ENCODE measurements at regions not wholly inside any gene's neighbourhood (a gene's known extent, or its start where the extent isn't known, plus 50 kb on each side); places are given as distances from the start of the nearest gene placed in this dataset.

DNA sequence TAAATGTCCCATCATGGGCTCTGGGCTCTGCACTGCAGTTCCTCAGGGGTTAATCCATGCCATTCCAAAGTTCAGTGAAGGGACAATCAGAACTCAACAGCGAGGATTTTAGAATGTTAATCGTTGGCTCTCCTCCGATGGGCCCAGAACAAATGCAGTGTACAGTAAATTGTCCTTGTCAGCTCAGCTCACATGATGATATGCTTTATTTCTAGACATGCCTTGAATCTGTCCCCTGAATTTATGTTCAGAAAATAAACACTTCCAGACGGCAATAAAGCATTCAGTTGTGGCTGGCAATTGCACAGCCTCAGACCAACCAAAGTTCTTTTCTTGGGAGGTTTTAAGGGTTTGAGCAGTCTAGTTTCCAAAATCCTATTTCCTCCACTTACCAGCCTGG is 981.2 kb downstream of the BCL11A start:
- DNase-seq (ENCODE audit: low read depth), result no peak

DNA sequence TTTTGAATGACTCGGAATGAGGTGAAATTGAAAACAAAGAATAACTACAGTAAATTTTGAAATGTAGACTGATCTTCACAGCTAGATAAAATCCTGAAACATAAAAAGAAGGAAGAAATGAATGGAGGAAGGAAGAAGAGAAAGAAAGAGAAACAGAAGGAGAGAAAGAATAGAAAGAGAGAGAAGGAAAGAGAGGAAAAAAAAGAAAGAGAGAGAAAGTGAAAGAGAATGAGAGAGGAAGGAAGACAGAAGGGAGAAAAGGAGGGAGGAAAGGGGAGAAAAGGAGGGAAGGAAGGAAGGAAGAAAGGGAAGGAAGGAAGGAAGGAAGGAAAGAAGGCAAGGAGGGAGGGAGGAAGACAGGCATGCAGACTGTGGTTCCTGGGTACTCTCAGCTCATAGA is 982.6 kb downstream of the BCL11A start:
- no peak for DNase-seq (ENCODE audit: low read depth)
- H3K4me3 ChIP-seq (ENCODE audit: low read length), result no peak overlapping the region
- TF ChIP-seq, protein P1, sequence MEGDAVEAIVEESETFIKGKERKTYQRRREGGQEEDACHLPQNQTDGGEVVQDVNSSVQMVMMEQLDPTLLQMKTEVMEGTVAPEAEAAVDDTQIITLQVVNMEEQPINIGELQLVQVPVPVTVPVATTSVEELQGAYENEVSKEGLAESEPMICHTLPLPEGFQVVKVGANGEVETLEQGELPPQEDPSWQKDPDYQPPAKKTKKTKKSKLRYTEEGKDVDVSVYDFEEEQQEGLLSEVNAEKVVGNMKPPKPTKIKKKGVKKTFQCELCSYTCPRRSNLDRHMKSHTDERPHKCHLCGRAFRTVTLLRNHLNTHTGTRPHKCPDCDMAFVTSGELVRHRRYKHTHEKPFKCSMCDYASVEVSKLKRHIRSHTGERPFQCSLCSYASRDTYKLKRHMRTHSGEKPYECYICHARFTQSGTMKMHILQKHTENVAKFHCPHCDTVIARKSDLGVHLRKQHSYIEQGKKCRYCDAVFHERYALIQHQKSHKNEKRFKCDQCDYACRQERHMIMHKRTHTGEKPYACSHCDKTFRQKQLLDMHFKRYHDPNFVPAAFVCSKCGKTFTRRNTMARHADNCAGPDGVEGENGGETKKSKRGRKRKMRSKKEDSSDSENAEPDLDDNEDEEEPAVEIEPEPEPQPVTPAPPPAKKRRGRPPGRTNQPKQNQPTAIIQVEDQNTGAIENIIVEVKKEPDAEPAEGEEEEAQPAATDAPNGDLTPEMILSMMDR (conservative IDR thresholded peaks at IDR 0.05; ENCODE audit: low read depth, low read length), result no peak

More for the DNA sequence above, 981.2 kb downstream of the BCL11A start:
- H3K4me3 ChIP-seq (ENCODE audit: low read length), result no peak overlapping the region
- TF ChIP-seq, protein P1 (conservative IDR thresholded peaks at IDR 0.05; ENCODE audit: low read depth, low read length), result no peak

DNA sequence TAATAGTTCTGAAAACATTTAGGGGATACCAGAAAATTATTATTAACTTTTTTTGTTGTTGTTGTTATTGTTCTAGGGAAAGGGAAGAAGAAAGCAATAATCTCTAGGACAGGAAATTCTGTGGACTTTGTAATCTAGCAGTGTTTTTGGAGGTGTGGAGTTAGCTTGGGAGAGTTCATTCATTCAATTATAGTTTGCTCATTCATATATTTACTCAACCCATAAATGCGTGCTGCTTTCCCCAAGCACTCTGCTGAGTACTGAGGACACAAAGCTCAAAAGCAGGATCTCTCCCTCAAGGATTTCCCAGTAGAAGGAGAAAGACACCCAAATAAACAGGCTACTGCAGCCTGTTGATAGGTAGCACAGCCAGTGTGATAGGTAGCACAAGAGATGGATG is 984.3 kb downstream of the BCL11A start:
- TF ChIP-seq, protein P1 (conservative IDR thresholded peaks at IDR 0.05; ENCODE audit: low read depth, low read length), result no peak
- DNase-seq (ENCODE audit: low read depth), result no peak
- no peak overlapping the region for H3K4me3 ChIP-seq (ENCODE audit: low read length)

DNA sequence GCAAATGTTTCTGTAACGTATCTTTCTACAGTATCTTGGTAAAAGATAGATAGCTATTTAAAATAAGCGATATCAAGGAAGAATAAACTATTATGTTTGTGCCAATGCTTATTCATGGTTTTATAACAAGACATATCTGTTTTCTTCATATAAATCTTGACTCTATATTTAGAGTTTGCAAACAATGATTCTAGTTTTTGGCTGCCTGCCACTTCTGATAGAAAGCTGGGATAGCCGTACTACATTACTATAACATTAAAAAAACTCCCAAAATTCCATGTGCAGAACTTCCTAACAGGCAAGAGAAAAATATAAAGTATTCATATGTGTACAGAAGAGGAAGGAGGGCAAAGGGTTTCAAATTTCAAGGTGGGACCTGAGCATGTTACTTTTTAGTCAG is 985.0 kb downstream of the BCL11A start:
- H3K4me3 ChIP-seq (ENCODE audit: low read length), result no peak overlapping the region
- DNase-seq (ENCODE audit: low read depth), result no peak
- TF ChIP-seq, protein P1 (conservative IDR thresholded peaks at IDR 0.05; ENCODE audit: low read depth, low read length), result no peak

DNA sequence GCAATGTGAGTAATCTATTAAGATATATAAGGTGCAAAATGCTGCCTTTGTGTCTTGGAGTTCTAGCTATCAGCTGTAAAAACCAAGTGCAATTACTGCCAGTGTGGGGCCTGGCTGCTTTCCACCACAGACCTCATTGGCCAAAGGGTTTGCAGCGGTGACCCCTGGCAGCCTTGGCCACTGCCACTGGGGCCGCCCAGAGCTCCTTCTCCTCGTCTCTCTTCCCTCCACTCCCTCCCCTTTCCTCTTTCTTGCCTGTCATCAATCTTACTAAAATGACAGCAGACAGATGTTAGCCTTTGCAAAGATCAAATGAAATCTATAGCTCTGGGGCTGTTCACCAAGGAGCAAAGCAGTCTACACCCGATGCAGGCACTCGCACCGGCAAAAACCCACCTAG is 986.3 kb downstream of the BCL11A start:
- TF ChIP-seq, protein P1 (conservative IDR thresholded peaks at IDR 0.05; ENCODE audit: low read depth, low read length), result no peak
- no peak overlapping the region for H3K4me3 ChIP-seq (ENCODE audit: low read length)
- no peak for DNase-seq (ENCODE audit: low read depth)

DNA sequence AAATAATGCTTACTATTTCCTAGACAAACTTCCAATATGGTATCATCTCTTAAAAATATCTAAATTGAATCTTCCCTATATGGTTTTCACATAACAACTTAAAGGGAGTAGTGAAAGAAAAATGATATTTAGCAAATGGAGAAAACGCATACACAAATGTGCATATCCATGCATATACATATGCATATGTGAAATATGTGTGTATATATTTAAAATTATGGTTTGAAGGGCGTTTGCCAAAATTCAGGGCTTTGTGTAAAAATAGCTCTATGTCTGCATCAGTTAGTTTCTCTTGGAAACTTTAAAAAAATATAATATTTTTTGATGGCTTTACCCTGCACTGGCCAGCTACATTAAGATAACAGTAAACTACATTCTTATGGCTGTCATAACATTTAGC is 986.7 kb downstream of the BCL11A start:
- no peak overlapping the region for H3K4me3 ChIP-seq (ENCODE audit: low read length)
- no peak for DNase-seq (ENCODE audit: low read depth)
- TF ChIP-seq, protein P1 (conservative IDR thresholded peaks at IDR 0.05; ENCODE audit: low read depth, low read length), result no peak

DNA sequence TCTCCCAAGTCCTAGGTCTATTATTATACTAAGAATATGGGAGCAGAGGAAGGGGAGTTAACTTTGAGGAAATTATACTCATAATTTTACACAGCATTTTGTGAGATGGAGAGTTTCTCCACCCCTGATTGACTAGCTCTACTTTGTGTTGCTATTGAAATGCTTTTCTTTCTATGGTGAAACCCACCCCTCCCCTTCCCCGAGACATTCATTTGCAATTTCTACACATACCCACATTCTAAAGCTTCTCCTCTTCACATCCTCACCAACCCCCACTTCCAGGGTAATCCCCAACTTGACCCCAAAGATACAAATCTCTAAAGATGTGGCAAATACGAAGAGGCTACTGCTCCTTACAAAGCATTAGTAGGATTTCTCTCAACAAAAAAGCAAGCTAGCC is 992.2 kb downstream of the BCL11A start:
- H3K4me3 ChIP-seq (ENCODE audit: low read length), result no peak overlapping the region
- TF ChIP-seq, protein P1 (conservative IDR thresholded peaks at IDR 0.05; ENCODE audit: low read depth, low read length), result no peak
- DNase-seq (ENCODE audit: low read depth), result no peak

Measured in retinal pigment epithelial cell (primary cell).